CD4-positive, alpha-beta T cell treated with Interleukin-12 subunit alpha and Interleukin-12 subunit beta, for 1 hour (primary cell): ENCODE measurements at regions not wholly inside any gene's neighbourhood (a gene's known extent, or its start where the extent isn't known, plus 50 kb on each side); places are given as distances from the start of the nearest gene placed in this dataset.

Experiments
- DNase-seq: peaks from one replicate; pipeline ENCODE4 v3.0.0-alpha.2; 2020

GRCh38 chr5:71955723-71956122 is 151.6 kb upstream of the MAP1B start:
- DNase-seq, result no peak

GRCh38 chr5:71957292-71957898 is 149.9 kb upstream of the MAP1B start:
- no peak for DNase-seq

- no peak for DNase-seq
These were observed 147.1 kb upstream of the MAP1B start for GRCh38 chr5:71960195-71960594.

- DNase-seq, result no peak
These were observed 145.5 kb upstream of the MAP1B start for GRCh38 chr5:71961786-71962185.

GRCh38 chr5:71969460-71969859 is 137.8 kb upstream of the MAP1B start:
- DNase-seq, result no peak

DNA sequence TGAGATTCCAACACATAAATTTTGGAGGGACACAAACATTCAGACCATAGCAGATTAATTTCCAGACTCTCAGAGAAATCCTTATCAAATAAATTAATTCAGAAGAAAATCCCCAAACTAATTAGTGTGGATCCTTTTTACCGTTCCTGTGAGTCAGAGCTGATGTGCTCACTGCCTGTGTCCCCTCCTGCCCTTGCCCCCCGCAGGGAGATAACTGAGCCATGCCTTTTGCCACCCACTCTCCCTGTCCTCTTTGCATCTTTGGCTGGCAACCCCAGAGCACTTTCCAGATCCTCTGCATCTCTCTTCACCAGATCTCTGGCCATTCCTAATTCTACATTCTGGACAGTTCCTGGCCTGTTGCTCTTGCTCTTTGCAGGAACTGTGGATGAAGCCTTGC is 135.4 kb upstream of the MAP1B start:
- no peak for DNase-seq

GRCh38 chr5:71972777-71973473 is 134.3 kb upstream of the MAP1B start:
- no peak for DNase-seq

- DNase-seq, result no peak
These were observed 133.7 kb upstream of the MAP1B start for GRCh38 chr5:71973563-71973962.

DNA sequence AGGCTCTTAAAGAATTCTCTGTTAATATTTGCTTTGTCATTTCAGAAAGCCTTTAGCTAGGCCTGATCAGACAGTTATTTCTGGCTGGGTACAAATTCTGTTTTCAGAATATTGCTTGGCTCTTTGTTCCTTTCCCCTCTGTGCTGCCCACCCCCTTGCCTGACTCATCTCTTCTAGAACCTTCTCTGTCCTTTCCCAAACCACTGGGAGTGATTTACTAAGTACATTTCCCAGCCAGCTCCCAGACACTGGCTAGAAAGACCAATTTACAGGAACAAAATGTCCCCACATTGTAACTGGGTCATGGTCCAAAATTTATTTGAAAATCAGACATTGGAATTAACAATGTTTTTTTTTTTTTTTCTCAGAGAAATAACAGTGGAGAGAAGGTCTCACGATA is 133.1 kb upstream of the MAP1B start:
- no peak for DNase-seq

DNA sequence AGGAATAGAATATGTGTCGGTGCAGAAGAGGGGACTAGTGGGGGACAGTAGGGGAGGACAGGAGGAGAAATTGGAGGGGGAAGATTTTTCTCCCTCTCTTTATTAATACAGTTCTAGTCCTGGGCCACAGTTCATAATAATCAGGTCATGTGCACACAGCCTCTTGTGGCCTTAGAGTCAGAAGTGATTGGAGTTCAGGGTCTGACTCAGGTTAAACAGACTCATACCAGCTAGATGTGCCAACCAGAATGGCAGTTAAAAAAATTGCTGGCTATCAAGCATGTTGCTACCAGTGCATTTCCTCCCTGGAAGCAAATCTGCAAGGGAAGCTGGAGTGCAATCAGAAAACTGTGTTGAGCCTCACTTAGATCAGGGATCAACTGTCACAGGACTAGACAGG is 132.7 kb upstream of the MAP1B start:
- DNase-seq, result no peak

DNA sequence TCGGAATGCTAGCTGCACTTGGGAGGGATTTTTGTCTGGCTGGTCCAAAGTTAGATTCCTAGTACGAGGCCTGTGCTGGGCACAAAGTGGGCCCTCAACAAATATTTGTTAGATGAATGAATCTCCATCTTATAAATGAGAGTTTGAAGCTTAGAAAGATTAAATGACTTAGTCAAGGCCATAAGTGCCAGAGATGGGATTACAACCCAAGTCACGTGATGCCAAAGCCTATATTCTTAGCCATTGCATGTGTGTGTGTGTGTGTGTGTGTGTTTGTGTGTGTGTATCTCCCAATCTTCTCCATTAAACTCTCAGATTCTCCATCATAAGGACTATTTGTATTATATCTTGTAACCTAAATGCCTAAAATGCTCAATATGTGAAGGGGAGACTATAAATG is 130.8 kb upstream of the MAP1B start:
- DNase-seq, result no peak

- DNase-seq, result no peak
These were observed 130.0 kb upstream of the MAP1B start for GRCh38 chr5:71977311-71977710.

DNA sequence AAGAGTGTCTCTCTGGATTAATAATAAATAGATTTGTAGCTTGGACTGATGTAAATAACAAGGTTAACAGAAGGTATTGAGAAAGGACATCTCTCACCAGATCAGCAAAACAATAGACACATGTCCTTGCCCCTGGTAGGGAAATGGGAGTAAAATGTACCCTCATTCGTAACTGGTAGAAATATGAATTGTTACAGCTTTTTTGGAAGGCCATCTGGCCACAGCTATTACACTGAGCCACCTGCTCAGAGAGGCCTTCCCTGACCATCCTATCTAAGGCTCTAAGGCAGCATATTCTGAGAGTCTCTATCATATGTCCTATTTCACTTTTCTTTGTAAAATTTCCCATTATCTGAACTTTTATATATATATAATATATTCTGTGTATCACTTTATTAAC is 129.1 kb upstream of the MAP1B start:
- no peak for DNase-seq

GRCh38 chr5:71982717-71983395 is 124.4 kb upstream of the MAP1B start:
- DNase-seq, result no peak

- no peak for DNase-seq
These were observed 121.2 kb upstream of the MAP1B start for GRCh38 chr5:71986101-71986500.

DNA sequence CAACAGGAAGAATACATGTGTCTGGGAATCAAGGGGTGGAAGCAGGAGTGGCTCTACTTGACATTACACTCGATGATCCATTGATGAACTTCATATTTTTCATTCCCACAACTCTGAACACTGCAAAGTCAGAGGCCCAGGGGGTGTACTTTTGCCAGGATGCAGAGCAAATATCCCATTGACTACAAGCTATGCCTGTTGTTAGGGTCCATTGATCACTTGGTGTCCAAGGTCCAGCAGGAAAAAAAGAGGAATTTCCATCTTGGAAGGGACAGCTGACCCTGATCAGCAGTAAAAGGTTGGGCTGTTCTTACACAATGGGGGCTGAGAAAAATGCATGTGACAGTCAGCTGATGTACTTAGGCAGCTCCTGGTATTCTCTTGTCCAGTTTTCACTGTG is 118.5 kb upstream of the MAP1B start:
- no peak for DNase-seq

- DNase-seq, result no peak
These were observed 113.7 kb upstream of the MAP1B start for GRCh38 chr5:71993600-71993999.

- no peak for DNase-seq
These were observed 110.5 kb upstream of the MAP1B start for GRCh38 chr5:71996789-71997188.

DNA sequence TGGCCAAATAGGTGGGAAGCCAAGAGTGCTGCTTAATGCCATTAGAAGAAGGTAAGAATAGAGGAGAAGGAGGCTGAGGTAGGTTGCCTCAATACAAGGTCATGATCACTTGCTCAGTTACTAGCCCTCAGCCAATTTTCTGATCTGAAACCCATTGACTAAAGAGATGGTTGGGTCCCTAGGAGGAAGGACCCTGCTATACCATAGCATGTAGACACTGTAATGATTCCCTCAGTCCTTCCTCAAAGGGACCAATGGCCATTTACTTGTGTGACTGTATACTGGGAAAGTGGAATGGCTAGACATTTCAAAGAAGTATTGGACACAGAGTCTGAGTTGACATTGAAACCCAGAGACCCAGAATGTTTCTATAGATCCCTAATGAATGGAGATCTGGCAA is 108.5 kb upstream of the MAP1B start:
- no peak for DNase-seq

DNA sequence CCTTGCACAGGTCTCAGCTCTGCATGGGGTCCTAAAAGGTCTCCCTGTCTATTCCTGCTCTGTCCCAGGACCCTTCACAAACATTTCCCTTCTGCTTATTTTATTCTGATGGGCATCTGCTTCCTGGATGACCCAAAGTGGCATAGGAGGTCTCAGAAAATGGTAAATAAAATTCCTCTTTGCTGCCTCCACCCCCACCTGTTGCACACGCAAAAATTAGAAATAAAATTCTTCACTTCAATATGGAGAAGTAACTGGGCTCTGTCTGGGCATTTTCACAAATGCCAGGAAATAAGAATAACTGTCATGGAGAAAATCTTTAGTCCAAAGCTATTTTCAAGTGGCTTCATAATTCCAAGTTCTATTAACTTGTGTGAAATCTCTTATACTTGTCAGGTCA is 106.6 kb upstream of the MAP1B start:
- DNase-seq, result no peak

DNA sequence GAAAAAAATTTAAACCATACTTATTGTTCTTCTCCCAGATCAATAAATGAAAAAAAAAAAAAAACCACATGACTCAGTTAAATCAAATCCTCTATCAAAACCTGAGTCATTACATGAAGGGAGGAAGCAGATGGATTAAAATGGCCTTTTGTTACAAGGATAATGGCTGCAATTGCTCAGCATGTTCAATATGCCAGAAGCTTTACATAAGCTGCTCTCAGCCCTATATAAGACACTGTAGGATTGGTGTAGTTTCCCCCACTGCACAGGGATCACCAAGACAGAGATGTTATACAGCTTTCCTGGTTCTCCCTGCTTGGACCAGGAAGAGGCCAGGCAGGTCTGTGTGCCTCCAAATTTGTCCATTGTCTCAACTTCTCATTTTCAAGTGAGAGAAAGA is 101.6 kb upstream of the MAP1B start:
- DNase-seq, result no peak

DNA sequence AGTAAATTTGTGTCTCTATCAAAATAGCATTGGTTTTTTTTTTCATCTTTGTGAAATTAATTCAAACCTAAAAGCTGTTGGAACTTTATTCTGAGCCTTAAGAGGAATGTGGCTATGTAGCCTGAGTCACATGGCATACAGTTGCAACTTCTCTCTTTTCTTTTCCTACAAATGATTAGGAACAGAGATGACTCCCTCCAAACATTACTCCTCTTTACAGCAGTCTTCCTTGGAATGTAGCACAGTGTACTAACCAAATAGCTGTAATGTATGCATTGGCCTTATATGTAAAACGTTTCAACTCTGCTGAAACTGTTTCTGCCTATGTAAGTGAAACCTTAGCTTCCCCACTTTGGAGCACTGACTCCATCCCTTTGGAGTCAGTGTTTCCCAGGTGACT is 100.9 kb upstream of the MAP1B start:
- DNase-seq, result no peak

DNA sequence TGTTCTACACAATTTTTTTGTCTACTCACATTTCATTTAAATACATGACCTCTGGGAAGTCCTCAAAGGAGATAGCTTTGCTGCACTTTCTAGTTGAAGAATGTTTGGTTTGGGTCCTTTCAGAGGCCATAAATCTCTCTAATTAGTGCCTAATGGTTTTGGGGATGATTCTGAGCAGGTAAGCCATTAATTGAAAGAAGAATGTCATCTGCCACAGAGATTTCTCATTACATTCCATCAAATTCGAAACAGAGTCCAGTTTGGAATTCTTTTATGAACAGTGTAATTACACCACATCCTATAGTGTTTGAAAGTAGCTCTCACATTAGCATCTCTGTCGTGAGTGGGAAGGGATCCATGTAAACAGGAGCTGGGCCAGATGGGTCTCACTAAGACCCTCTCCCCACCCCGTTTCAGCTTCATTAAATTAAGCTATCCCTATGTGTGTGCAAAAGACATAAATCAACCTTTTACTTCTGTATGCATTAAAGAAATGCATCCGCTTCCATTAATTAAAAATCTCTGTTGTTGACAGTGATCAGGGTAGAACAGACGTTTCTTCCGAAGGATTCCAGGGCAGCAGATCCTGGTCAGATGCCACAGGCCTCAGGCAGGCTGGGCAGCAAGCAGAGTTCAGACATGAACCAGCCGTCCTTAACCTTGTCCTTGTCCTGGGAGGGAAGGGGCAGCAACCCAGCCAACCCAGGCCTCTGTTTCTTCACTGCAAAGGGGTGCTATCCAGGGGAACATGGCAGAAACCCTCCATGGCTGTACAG is 99.8 kb upstream of the MAP1B start:
- no peak for DNase-seq

- no peak for DNase-seq
These were observed 98.0 kb upstream of the MAP1B start for GRCh38 chr5:72009280-72009679.
